ENCODE measurements at regions not wholly inside any gene's neighbourhood (a gene's known extent, or its start where the extent isn't known, plus 50 kb on each side); places are given as distances from the start of the nearest gene placed in this dataset.

DNA sequence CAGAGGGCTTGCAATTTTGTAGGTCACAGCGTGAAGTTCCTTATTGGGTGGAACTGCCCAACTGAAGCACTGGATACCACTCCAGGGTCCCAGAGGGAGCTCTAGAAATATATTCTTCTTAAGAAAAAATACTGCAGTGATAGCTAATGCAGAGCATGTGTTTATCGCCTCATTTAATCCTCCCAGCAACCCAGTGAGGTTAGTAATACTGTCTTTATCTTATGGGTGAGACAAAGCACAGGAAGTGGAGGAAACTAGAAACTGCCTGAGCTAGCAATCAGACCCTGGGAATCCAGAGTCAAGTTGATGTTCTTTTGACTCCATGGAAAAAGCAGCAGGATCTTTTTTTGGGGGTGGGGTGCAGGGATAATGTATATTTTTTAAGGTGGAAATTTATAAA lies 153.3 kb downstream of the PJA2 start:
- dilution Hi-C loops (cut with HindIII; ENCODE audit: low sequenced_read_pairs, unreplicated experiment) (no loop called here), intact Hi-C loops (cut with micrococcal nuclease) (no loop called here), in situ Hi-C loops (cut with MboI; ENCODE audit: low sequenced_read_pairs) (no loop called here)
- Histone ChIP-seq H3K14ac (replicated peaks; ENCODE audit: low read depth, low read length) (no peak overlapping the region), H3K18ac (ENCODE audit: low read depth, low read length) (no peak overlapping the region), H3K4ac (ENCODE audit: low read depth, low read length) (no peak overlapping the region), H4K91ac (ENCODE audit: insufficient read depth, low read depth, low read length) (no peak overlapping the region), H2AK9ac (replicated peaks; ENCODE audit: low read depth, low read length, poor library complexity) (no peak overlapping the region), H4K5ac (ENCODE audit: low read depth, low read length) (no peak overlapping the region), H3K4me1 (ENCODE audit: control insufficient read depth, insufficient read depth, low read length) (no peaks in the 10 kb centered on the region), H2BK120ac (ENCODE audit: low read depth, low read length) (no peak overlapping the region), H3K27ac (ENCODE audit: insufficient read depth, low read length) (no peak overlapping the region), H3K36me3 (ENCODE audit: control insufficient read depth, insufficient read depth, low read length) (no peaks in the 10 kb centered on the region), H3K79me1 (ENCODE audit: low read depth in 1 of 2, low read length in 2 of 2) (no peaks in the 10 kb centered on the region), H3K4me2 (ENCODE audit: low read depth, low read length) (no peak overlapping the region), H3K4me3 (ENCODE audit: insufficient read depth, low read depth, low read length) (no peak overlapping the region), H4K8ac (ENCODE audit: low read depth in 2 of 2, low read length in 2 of 2) (no peak overlapping the region), H3K56ac (ENCODE audit: extremely low read depth, insufficient read depth, low read length) (no peak overlapping the region), H3K9me1 (ENCODE audit: insufficient read depth, low read length) (no peaks in the 10 kb centered on the region), H2BK20ac (ENCODE audit: low read depth, low read length) (no peak overlapping the region), H2AFZ (replicated peaks; ENCODE audit: low read length, poor library complexity) (no peak overlapping the region), H3K9ac (ENCODE audit: low read depth, low read length) (no peak overlapping the region), H3K23ac (ENCODE audit: low read depth, low read length) (no peak overlapping the region), H3K27me3 (ENCODE audit: control insufficient read depth, insufficient read depth, low read length) (no peaks in the 10 kb centered on the region), H2AK5ac (ENCODE audit: low read depth, low read length) (no peak overlapping the region), H2BK5ac (ENCODE audit: low read depth, low read length, poor library complexity, severe bottlenecking) (no peak overlapping the region), H3K9me3 (ENCODE audit: control insufficient read depth, insufficient read depth, low read length) (no peaks in the 10 kb centered on the region), H4K20me1 (ENCODE audit: insufficient read depth, low read length) (no peaks in the 10 kb centered on the region), H2BK15ac (ENCODE audit: low read depth, low read length) (no peak overlapping the region)
- BruUV-seq (replicated peaks), result no TSS peak
- CTCF ChIA-PET, result no interaction called here
- POLR2A ChIA-PET (ENCODE audit: unreplicated experiment), result no interaction called here
- no peak for TF ChIP-seq POLR2A (IDR thresholded peaks at IDR 0.05; ENCODE audit: low read depth, low read length)
- TF ChIP-seq BHLHE40 (IDR thresholded peaks at IDR 0.05; ENCODE audit: low read depth, low read length), result no peak
- TF ChIP-seq FOS (IDR thresholded peaks at IDR 0.05; ENCODE audit: low read depth, low read length), result no peak
- no peak for TF ChIP-seq CHD1 (IDR thresholded peaks at IDR 0.05; ENCODE audit: low read depth, low read length)
- TF ChIP-seq, protein P1, sequence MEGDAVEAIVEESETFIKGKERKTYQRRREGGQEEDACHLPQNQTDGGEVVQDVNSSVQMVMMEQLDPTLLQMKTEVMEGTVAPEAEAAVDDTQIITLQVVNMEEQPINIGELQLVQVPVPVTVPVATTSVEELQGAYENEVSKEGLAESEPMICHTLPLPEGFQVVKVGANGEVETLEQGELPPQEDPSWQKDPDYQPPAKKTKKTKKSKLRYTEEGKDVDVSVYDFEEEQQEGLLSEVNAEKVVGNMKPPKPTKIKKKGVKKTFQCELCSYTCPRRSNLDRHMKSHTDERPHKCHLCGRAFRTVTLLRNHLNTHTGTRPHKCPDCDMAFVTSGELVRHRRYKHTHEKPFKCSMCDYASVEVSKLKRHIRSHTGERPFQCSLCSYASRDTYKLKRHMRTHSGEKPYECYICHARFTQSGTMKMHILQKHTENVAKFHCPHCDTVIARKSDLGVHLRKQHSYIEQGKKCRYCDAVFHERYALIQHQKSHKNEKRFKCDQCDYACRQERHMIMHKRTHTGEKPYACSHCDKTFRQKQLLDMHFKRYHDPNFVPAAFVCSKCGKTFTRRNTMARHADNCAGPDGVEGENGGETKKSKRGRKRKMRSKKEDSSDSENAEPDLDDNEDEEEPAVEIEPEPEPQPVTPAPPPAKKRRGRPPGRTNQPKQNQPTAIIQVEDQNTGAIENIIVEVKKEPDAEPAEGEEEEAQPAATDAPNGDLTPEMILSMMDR (conservative IDR thresholded peaks at IDR 0.05; ENCODE audit: low read depth, low read length), result no peak
- TF ChIP-seq, protein P2, sequence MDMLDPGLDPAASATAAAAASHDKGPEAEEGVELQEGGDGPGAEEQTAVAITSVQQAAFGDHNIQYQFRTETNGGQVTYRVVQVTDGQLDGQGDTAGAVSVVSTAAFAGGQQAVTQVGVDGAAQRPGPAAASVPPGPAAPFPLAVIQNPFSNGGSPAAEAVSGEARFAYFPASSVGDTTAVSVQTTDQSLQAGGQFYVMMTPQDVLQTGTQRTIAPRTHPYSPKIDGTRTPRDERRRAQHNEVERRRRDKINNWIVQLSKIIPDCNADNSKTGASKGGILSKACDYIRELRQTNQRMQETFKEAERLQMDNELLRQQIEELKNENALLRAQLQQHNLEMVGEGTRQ (IDR thresholded peaks at IDR 0.05; ENCODE audit: low read depth, low read length), result no peak
- TF ChIP-seq, protein P3, sequence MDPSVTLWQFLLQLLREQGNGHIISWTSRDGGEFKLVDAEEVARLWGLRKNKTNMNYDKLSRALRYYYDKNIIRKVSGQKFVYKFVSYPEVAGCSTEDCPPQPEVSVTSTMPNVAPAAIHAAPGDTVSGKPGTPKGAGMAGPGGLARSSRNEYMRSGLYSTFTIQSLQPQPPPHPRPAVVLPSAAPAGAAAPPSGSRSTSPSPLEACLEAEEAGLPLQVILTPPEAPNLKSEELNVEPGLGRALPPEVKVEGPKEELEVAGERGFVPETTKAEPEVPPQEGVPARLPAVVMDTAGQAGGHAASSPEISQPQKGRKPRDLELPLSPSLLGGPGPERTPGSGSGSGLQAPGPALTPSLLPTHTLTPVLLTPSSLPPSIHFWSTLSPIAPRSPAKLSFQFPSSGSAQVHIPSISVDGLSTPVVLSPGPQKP (IDR thresholded peaks at IDR 0.05; ENCODE audit: borderline replicate concordance, low read depth, low read length), result no peak
- TF ChIP-seq MAZ (IDR thresholded peaks at IDR 0.05; ENCODE audit: borderline replicate concordance, low read depth, low read length), result no peak
- no peak for TF ChIP-seq RFX5 (IDR thresholded peaks at IDR 0.05; ENCODE audit: low read depth, low read length)
- TF ChIP-seq RAD21 (IDR thresholded peaks at IDR 0.05; ENCODE audit: low read length), result no peak
- TF ChIP-seq RCOR1 (IDR thresholded peaks at IDR 0.05; ENCODE audit: insufficient replicate concordance, low read length), result no peak
- DNase-seq (no peak), ATAC-seq (ENCODE audit: low read depth) (no peak)
- no CpG with 5 or more reads among the region's 2 CpGs for WGBS, 2 experiments (ENCODE audit: extremely low coverage in 2 of 2, insufficient read length in 1 of 2)

Data from IMR-90 (cell line).